Endodermal cell (in vitro differentiated cells): ENCODE measurements at regions not wholly inside any gene's neighbourhood (a gene's known extent, or its start where the extent isn't known, plus 50 kb on each side); places are given as distances from the start of the nearest gene placed in this dataset.

Experiments
- DNase-seq: peaks from one replicate; pipeline ENCODE4 v3.0.0-alpha.2; 2017
- H3K27ac ChIP-seq: 2 replicates; pipeline ENCODE4 v1.5.1; 2013; ENCODE audit warnings: mild to moderate bottlenecking, low read depth, low read length, moderate library complexity
- H3K27me3 ChIP-seq: 2 replicates; pipeline ENCODE4 v1.6.1; 2013; ENCODE audit warnings: mild to moderate bottlenecking, low read length, moderate library complexity; ENCODE audit not compliant: insufficient read depth, control insufficient read depth, poor library complexity, severe bottlenecking
- H3K36me3 ChIP-seq: 2 replicates; pipeline ENCODE4 v1.7.0; 2013; ENCODE audit warnings: mild to moderate bottlenecking, low read length, moderate library complexity; ENCODE audit not compliant: control insufficient read depth, insufficient read depth
- H3K4me1 ChIP-seq: one replicate; pipeline ENCODE4 v1.7.0; 2013; ENCODE audit warnings: low read length; ENCODE audit not compliant: control insufficient read depth, insufficient read depth
- H3K4me3 ChIP-seq: 2 replicates; pipeline ENCODE4 v1.5.1; 2013; ENCODE audit warnings: mild to moderate bottlenecking, low read length, moderate library complexity
- H3K9ac ChIP-seq: 2 replicates; pipeline ENCODE4 v1.6.1; 2013; ENCODE audit warnings: mild to moderate bottlenecking, low read length, moderate library complexity; ENCODE audit not compliant: poor library complexity, severe bottlenecking; ENCODE audit errors: extremely low read depth
- H3K9me3 ChIP-seq: 2 replicates; pipeline ENCODE4 v1.6.1; 2013; ENCODE audit warnings: mild to moderate bottlenecking, low read length, moderate library complexity; ENCODE audit not compliant: control insufficient read depth
- H3K27ac Mint-ChIP-seq: 2 replicates; pipeline ENCODE4 v1.8.0; 2020; ENCODE audit warnings: mixed read lengths
- H3K27me3 Mint-ChIP-seq: 2 replicates; pipeline ENCODE4 v1.8.0; 2021; ENCODE audit warnings: mild to moderate bottlenecking, mixed read lengths; ENCODE audit not compliant: insufficient read depth
- H3K36me3 Mint-ChIP-seq: 2 replicates; pipeline ENCODE4 v1.8.0; 2020; ENCODE audit warnings: low read depth, mixed read lengths
- H3K4me1 Mint-ChIP-seq: 2 replicates; pipeline ENCODE4 v1.8.0; 2020; ENCODE audit warnings: mixed read lengths
- H3K4me3 Mint-ChIP-seq: 2 replicates; pipeline ENCODE4 v1.8.0; 2020; ENCODE audit warnings: mild to moderate bottlenecking, moderate library complexity, mixed read lengths
- H3K9me3 Mint-ChIP-seq: 2 replicates; pipeline ENCODE4 v1.8.0; 2020; ENCODE audit warnings: mild to moderate bottlenecking, mixed read lengths
- CTCF ChIP-seq: fragments of 200-600 bp; sonication (generic); conservative IDR thresholded peaks from 2 replicates; pipeline ENCODE4 v1.5.0; 2021; ENCODE audit warnings: antibody characterized with exemption, mild to moderate bottlenecking
- WGBS, 2 experiments: methylation state at CpG; one replicate each; pipeline versions ENCODE4 v1.1.5 to v1.1.7; 2013; ENCODE audit warnings: missing lambda C conversion rate in 2 of 2, mixed read lengths in 1 of 2; ENCODE audit not compliant: insufficient coverage in 1 of 2, insufficient read length in 1 of 2; 5-methylcytosine and 5-hydroxymethylcytosine counted together

DNA sequence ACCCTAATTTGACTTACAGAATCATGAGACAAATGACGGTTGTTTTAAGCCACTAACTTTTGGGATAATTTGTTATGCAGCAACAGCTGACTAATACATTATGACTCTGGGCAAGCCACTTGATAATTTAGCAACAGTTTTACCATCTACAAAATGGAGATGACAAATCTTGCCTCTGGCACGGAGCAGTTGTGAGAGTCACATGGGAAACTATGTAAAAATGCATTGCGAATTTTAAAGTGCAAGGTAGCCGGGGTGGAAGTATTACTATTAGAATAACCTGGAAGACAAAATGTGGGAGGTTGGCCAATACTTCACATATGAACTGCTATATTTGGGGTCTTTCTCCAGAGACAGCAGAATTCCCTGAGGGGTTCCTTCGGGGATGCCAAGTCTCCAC is 328.7 kb downstream of the CTTN start:
- Mint-ChIP-seq H3K27ac (no peak overlapping the region), H3K4me1 (no peaks in the 10 kb centered on the region), H3K9me3 (peaks cover 3% of the 10 kb centered on the region), H3K4me3 (no peak overlapping the region), H3K27me3 (no peaks in the 10 kb centered on the region), H3K36me3 (no peaks in the 10 kb centered on the region)
- no peaks in the 10 kb centered on the region for H3K4me1 ChIP-seq
- 92 to 93% methylated on average over 5 of the region's 5 CpGs for WGBS, 2 experiments
- no peak overlapping the region for H3K4me3 ChIP-seq
- H3K27ac ChIP-seq = no peak overlapping the region
- H3K36me3 ChIP-seq = no peaks in the 10 kb centered on the region
- no peak overlapping the region for H3K9ac ChIP-seq
- TF ChIP-seq CTCF = no peak
- no peaks in the 10 kb centered on the region for H3K9me3 ChIP-seq
- no peaks in the 10 kb centered on the region for H3K27me3 ChIP-seq
- DNase-seq = no peak

GRCh38 chr11:70727899-70728620 is 329.7 kb downstream of the CTTN start:
- no peak overlapping the region for H3K27ac Mint-ChIP-seq
- WGBS, 2 experiments = 88 to 91% methylated on average over 14 to 15 of the region's 15 CpGs

GRCh38 chr11:70729949-70730348 is 331.6 kb downstream of the CTTN start:
- peaks cover 3% of the 10 kb centered on the region for H3K9me3 Mint-ChIP-seq
- DNase-seq = no peak
- H3K27ac ChIP-seq = no peak overlapping the region
- no peak overlapping the region for H3K9ac ChIP-seq
- no peak overlapping the region for H3K27ac Mint-ChIP-seq
- H3K36me3 Mint-ChIP-seq = no peaks in the 10 kb centered on the region
- H3K4me3 Mint-ChIP-seq = no peak overlapping the region
- H3K4me1 Mint-ChIP-seq = no peaks in the 10 kb centered on the region
- H3K27me3 ChIP-seq = no peaks in the 10 kb centered on the region
- no peaks in the 10 kb centered on the region for H3K36me3 ChIP-seq
- no peaks in the 10 kb centered on the region for H3K27me3 Mint-ChIP-seq
- WGBS, 2 experiments = 95 to 97% methylated on average over 5 to 6 of the region's 6 CpGs
- H3K4me1 ChIP-seq = no peaks in the 10 kb centered on the region
- H3K4me3 ChIP-seq = no peak overlapping the region
- no peak for TF ChIP-seq CTCF
- H3K9me3 ChIP-seq = no peaks in the 10 kb centered on the region

More at GRCh38 chr11:70727899-70728620, 329.7 kb downstream of the CTTN start:
- no peak for DNase-seq
- H3K36me3 Mint-ChIP-seq = no peaks in the 10 kb centered on the region
- Histone ChIP-seq H3K4me3 (no peak overlapping the region), H3K27ac (peak overlapping the region; percentile 36), H3K4me1 (no peaks in the 10 kb centered on the region), H3K9ac (no peak overlapping the region), H3K9me3 (no peaks in the 10 kb centered on the region), H3K27me3 (no peaks in the 10 kb centered on the region), H3K36me3 (no peaks in the 10 kb centered on the region)
- H3K4me1 Mint-ChIP-seq = no peaks in the 10 kb centered on the region
- no peak for TF ChIP-seq CTCF
- H3K9me3 Mint-ChIP-seq = peaks cover 3% of the 10 kb centered on the region
- no peak overlapping the region for H3K4me3 Mint-ChIP-seq
- no peaks in the 10 kb centered on the region for H3K27me3 Mint-ChIP-seq
